Inflammatory macrophage treated with lipopolysaccharide for 1 hour (primary cell): ENCODE measurements at regions not wholly inside any gene's neighbourhood (a gene's known extent, or its start where the extent isn't known, plus 50 kb on each side); places are given as distances from the start of the nearest gene placed in this dataset.

Experiments
- DNase-seq, 2 donors: peaks; one replicate each; pipeline ENCODE4 v3.0.0-alpha.2; 2020 to 2022

DNA sequence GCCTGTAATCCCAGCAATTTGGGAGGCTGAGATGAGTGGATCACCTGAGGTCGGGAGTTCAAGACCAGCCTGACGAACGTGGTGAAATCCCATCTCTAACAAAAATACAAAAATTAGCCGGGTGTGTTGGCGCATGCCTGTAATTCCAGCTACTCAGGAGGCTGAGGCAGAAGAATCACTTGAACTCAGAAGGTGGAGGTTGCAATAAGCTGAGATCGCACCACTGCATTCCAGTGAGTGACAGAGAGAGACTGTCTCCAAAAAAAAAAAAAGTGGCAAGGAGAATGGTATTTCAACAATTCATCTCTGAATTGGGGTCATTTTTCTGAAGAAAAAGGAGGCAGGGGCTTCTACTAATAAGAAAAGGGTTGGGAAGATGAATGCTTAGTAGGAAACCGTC, 111.5 kb upstream of the NHSL1 start:
- no peak for DNase-seq

GRCh38 chr6:138614151-138614550, 114.9 kb upstream of the NHSL1 start:
- no peak for DNase-seq

DNA sequence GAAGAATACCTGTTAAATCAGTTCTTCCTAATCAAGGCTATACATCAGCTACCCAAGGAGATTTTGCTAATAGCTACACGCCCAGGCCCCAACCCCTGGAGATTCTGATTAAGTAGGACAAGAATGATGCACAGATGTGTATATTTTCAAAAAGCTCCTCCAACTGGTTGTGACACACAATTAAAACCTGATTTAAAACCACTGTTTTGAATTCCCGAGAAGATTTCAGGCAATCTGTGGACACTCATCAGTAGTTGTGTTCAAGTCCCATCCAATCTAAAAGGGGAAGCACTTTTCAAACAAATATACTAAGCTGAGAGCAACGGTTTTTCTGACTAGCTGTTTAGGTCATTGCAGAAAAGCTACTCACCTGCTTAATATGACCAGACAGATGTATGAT, 118.9 kb upstream of the NHSL1 start:
- no peak for DNase-seq

DNA sequence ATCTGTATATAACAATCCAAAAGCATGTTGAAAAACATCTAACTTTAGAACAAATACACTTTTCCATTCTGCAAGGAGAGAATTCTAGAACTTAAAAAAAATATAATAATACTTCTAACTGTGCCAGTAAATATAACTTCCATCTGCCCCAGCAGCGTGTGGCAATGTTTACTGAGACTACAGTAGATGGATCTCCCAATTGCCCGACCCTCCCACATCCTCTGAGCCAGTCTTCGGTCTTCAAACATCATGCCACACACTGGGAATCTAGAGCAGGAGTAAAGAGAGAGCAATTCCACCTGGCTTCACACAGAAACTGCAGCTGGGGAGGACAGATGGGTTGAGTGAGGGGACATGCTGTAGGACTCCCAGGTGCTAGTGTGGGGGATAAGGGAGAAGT, 121.3 kb upstream of the NHSL1 start:
- DNase-seq, result no peak

DNA sequence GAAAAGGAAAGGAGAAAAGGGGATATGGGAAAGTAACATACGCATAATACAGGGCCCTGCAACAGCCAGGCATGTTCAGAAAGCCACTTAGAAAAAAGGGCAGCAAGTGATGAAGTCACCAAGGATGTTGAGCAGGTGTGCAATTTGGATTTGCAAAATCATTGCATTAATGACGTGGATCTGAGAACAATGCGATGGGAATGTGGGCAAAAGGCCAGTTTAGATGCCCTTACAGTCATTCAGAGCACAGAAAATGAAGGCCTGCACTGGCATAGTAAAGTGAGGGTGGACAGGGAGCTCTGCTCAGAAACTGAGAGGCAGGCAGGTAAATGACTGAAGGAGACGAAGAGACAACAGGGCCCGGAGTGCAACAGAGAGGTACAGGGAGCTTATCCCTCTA, 123.7 kb upstream of the NHSL1 start:
- DNase-seq, result no peak

DNA sequence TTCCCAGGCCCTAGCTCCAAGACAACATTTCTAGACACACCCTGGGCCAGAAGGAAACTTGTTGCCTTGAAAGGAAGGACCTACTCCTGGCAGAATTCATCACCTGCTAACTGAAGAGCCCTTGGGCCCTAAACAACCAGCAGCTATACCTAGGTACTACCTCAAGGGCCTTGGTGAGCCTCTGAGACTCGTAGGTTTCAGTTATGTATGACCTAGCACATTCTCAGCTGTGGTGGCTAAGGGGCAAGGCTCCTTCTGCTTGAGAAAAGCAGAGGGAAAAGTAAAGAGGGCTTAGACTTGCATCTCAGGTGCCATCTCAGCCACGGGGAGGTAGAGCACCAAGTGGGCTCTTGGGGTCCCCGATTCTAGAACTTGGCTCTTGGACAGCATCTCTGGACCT, 132.3 kb upstream of the NHSL1 start:
- DNase-seq, result no peak

- DNase-seq, result no peak
Observed at GRCh38 chr6:138637822-138638221, 135.7 kb upstream of the CCDC28A start.

- DNase-seq, result no peak
Observed at GRCh38 chr6:138638604-138639003, 135.0 kb upstream of the CCDC28A start.

GRCh38 chr6:138640028-138640427, 133.5 kb upstream of the CCDC28A start:
- no peak for DNase-seq

DNA sequence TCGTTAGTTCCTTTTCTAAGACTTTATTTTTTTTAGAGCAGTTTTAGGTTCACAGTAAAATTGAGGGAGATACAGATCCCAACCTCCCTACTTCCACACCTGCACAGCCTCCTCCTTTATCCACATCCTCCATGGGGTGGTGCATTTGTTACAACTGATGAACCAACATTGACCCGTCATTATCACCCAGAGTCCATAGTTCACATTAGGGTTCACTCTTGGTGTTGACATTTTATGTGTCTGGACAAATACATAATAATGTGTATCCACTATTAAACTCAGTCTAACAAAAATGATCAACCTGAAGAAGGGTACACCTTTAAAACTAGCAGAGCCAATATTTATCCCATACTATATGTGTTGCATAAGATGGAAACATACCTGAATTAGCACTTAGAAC, 130.4 kb upstream of the CCDC28A start:
- DNase-seq, result no peak

DNA sequence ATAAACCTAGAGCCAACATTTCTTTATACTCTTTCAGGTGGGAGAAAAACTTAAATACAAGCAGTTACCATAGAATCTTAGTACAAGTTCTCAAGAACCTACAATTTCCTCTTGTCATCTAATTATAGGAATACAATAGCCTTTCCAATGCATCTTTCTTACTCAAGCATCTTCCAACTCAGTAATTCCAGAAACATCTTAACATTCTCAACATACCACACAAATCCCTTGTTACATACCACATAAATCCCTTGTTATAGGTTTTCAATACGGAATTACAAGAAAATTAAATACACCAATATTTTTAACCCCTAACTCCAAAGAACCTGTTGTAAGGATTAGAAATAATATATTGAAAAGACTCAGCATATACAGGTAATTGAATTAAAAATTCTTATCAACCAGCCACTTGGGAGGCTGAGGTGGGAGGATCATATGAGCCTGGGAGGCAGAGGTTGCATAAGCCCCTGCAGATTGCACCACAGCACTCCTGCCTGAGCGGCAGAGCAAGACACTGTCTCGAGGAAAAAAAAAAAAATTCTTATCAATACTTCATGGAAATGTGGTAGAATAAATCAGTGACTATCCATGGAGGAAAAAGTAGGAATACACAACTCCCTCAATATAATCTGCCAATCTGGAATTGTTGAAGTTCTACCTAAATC, 127.5 kb upstream of the CCDC28A start:
- DNase-seq, result no peak

- DNase-seq, result no peak
Observed at GRCh38 chr6:138647006-138647405, 126.6 kb upstream of the CCDC28A start.

DNA sequence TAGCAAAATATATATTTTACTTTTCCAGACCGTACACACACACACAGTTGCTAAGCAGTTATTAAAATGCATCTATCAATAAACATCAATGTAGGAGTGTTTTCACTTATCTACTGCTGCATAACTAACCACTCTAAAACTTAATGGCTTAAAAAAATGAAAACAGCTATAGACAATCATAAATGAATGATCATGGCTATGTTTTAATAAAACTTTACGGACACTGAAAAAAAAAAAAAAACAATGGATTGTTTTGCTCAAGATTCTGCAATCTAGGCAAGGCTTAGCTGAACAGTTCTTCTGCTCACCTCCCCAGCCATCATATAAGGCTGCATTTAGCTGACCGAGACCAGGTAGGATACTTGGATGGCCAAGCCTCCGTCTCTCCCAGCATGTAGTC, 125.4 kb upstream of the CCDC28A start:
- no peak for DNase-seq

DNA sequence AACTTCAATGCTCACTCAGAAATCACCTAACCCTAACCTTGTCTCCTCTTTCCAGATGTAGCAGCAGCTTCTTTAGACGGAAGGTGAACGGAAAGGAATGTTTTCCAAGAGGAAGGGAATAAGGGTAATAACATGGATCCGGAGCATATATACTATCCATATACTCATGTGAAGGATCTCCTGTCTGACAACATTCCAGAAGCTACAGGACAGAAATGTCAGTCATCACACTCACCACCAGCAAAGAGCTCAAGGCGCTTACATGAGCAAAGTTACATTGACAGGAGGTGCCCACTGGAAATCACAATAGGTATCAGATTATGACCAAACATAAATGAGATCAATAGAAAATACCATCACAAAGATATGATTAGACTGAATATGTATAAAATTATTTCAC, 122.1 kb upstream of the CCDC28A start:
- no peak for DNase-seq

- DNase-seq, result peak; percentile 23 to 25
Observed at GRCh38 chr6:138652824-138653223, 120.7 kb upstream of the CCDC28A start.

DNA sequence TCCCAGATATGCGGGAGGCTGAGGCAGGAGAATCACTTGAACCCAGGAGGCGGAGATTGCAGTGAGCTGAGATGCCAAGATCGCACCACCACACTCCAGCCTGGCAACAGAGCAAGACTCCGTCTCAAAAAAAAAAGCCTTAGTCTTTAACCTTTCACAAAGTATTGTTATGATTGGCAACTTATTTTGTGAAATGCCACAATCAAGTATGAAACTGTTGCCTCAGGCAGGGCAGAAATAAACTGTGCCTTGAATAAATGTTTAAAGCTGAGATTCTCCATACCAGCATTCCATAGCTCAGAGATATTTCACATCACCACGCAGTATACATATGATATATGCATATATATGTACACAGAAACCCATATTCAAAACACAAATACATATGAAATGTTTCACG, 120.1 kb upstream of the CCDC28A start:
- no peak for DNase-seq

DNA sequence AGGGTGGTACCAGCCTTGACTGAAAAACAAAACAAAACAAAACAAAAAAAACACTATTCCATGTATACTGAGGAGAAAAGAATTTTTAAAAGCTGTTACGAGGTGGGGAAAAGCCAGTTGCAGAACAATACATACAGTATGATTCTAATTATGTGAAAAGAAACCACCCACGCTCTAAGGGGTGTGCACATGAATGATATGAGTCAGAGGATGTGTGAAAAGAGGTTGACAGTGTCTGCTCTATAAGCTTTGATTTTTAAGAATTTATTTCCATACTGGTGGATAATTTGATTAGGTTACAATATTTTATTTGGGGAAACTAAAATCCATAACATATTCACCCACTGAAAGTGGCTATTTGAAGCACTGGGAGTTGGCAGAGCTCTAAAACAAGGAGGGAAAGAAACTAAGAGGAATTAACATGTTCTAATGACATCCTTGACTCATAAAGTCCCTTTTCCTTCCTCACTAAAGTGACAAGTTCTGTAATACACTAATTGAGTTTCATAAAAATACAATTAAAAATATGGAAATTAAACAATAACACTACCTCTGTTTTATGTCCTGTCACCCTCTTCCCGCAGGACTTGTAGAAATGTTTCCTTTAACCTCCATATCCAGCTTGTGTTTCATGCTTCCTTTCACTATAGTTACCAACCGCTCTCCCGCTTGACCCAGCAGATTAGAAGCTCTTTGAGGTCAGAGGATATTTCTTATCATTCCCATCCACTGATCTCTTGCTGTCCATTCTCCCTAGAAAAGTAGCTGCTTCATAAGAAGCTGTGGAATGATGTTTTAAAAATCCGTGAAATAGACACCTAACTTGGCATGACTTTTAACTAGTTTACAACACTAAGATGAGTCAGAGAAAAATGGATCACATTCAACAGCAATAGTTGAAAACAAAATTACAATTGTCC, 118.6 kb upstream of the CCDC28A start:
- DNase-seq, result peak; percentile 76 to 82

- peak in 1 of 2 donors; percentile 42 for DNase-seq
Observed at GRCh38 chr6:138655828-138656227, 117.7 kb upstream of the CCDC28A start.

DNA sequence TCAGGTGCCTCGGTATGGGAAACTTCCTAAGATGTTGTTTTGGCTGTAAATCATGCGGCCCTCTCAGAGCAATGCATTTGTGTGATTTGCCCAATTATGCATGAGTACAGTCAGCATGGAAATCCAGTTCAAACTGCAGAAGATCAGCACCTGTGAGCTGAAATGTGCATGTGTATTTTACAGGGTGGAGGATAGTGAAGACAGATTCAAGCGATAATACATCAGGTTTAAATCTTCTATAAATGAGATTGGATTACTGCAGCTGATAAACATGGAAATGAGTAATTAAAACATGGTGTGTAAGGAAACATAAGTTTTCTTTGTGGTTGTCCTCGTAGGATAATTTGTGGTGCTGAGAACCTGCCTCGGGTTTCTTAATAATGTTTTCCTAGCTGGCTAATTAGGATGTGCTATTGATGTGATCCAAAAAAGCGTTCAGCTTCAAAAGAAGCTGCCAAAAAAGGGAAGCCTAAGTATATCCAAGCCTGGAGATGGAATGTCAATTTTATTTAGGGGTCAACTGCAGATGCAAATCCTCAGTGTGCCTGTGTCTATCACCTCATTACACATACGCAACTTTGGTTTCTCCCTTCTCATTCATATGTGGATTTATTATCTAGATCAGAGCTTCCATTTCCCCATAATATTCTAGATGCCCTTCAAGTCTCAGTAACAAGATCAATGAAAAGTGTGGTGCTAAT, 117.1 kb upstream of the CCDC28A start:
- DNase-seq, result no peak

- no peak for DNase-seq
Observed at GRCh38 chr6:138657065-138657425, 116.5 kb upstream of the CCDC28A start.

GRCh38 chr6:138659998-138660397, 113.6 kb upstream of the CCDC28A start:
- DNase-seq, result no peak

GRCh38 chr6:138662471-138662870, 111.1 kb upstream of the CCDC28A start:
- peak; percentile 43 to 77 for DNase-seq

DNA sequence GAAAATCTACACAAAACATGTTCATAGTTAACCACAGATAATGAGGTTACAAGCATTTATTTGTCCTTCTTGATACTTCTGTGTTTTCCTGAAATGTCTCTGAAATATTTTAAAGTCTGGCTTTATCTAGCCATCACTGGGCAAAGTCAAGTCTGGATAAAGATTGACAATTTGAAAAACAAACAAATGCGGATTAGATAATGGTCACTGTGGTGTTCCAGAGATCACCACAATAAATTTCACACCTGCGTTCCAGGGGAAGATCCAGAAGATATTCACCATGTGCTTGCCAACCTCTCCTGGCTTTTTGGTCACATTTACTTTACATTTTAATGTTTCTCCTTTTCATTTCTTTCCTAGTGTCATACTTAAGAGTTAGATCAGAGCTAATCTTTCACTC, 109.7 kb upstream of the CCDC28A start:
- no peak for DNase-seq

- DNase-seq, result no peak
Observed at GRCh38 chr6:138664745-138665144, 108.8 kb upstream of the CCDC28A start.
